ENCODE measurements at regions not wholly inside any gene's neighbourhood (a gene's known extent, or its start where the extent isn't known, plus 50 kb on each side); places are given as distances from the start of the nearest gene placed in this dataset.

DNA sequence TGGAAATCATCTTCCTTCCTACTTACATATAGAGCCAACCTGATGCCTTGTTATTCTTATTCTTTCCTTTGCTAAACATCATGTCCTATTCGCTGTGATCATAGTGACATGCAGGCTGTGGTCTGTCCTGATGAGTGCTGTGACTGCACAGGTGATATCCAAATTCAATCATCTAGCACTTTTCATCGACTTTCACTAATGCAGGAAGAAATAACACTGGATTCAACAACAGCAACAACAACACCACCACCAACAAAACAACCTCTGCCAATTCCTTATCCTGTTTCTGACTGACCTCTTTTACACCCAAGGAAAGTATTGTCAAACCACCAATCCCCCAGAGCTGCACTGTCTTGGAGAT is 203.2 kb upstream of the PHYHIPL start:
- ChIA-PET CTCF (no interaction called here), POLR2A (no interaction called here)
- no peak for TF ChIP-seq LEF1 (IDR thresholded peaks at IDR 0.05; ENCODE audit: borderline replicate concordance)
- DNase-seq (ENCODE audit: extremely low spot score) = no peak

DNA sequence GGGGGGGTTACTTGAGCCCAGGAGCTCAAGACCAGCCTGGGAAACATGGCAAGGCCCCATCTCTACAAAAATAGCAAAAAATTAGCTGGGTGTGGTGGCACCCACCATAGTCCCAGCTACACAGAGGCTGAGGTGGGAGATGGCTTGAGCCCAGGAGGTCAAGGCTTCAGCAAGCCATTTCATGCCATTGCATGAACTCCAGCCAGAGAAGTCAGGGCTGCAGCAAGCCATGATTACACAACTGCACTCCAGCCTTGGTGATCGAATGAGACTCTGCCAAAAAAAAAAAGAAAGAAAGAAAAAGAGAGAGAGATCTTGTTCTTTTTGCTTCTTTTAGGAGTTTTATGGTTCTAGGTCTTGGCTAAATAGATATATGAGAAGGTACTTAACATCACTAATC is 200.2 kb upstream of the PHYHIPL start:
- CTCF ChIA-PET = no interaction called here
- no peak for DNase-seq (ENCODE audit: extremely low spot score)
- TF ChIP-seq CTBP1 (IDR thresholded peaks at IDR 0.05; ENCODE audit: borderline replicate concordance) = no peak
- POLR2A ChIA-PET = no interaction called here

DNA sequence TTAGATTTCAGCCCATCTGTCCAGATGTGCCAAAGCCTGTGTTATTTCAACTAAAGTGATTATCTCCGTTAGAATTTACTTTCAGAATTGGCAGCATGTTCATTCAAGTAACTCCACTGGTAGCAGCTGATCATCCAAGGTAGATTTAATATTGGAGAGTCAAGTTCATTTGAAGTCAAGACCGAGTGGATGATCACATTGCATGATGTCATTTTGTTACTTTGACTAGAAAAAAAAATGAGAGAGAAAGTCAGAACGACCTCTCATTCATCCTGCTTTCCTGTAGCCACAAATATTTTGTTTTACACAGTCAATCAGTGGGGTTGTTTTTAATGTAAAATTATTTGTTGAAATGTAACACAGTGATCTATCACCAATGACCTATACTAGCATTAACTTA is 196.7 kb upstream of the PHYHIPL start:
- ChIA-PET POLR2A (no interaction called here), CTCF (no interaction called here)
- DNase-seq (ENCODE audit: extremely low spot score) = no peak
- no peak for TF ChIP-seq LEF1 (IDR thresholded peaks at IDR 0.05; ENCODE audit: borderline replicate concordance)
- TF ChIP-seq ELF4 (IDR thresholded peaks at IDR 0.05) = no peak
- TF ChIP-seq L3MBTL2 (conservative IDR thresholded peaks at IDR 0.05) = no peak

DNA sequence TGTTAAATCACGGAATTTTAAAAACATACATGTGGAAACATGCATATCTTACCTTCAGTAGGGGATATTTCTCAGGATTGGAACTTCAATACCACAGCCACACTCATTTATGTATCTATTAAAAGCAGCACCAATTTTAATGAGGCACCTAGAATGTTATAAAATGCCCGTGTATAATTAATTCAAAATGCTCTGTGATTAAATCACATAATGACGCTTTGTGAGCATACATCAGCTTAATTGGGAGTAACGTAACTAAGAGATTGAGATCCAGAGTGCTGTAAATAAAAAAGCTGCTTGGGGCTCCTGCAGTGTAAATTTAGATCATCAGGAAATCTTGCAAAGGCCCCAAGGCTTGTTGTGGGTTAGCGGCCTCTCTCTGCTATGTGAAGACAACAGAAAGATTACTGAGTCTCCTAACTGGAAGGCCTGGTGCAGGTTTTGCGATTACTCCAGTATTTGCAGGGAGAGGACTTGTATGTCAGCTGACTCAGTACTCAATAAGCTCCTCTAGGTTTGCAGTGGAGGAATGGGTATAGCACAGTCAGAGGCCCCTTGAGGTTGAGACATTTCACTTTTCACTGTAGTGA is 195.5 kb upstream of the PHYHIPL start:
- no peak for TF ChIP-seq FOXK2 (IDR thresholded peaks at IDR 0.05)
- TF ChIP-seq FOXA1 (IDR thresholded peaks at IDR 0.05) = no peak
- no peak for TF ChIP-seq NFRKB (IDR thresholded peaks at IDR 0.05)
- TF ChIP-seq ARNT (IDR thresholded peaks at IDR 0.05) = no peak
- no peak for TF ChIP-seq HDGF (IDR thresholded peaks at IDR 0.05; ENCODE audit: borderline replicate concordance)
- no peak for TF ChIP-seq CTBP1 (IDR thresholded peaks at IDR 0.05; ENCODE audit: borderline replicate concordance)
- no peak for TF ChIP-seq SP1 (IDR thresholded peaks at IDR 0.05)
- DNase-seq (ENCODE audit: extremely low spot score) = no peak
- ChIA-PET CTCF (no interaction called here), POLR2A (no interaction called here)

DNA sequence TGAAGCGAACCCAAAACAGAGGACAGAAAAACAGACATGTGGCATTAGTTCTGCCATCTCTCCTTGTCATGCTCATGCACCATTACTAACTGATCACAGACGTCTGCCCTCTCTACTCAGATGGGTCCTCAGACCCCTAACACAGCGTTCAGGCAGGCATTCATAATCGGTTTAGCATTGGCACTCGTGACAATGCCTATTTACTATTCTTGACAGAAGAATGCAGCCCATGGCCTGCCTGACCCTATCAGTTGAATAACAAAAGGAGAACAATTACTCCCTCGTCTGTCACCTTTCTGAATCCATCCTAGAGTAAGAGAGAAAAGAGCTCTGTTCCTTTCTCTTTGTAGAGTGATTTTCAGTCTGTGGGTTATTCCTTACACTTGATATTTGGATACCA is 194.6 kb upstream of the PHYHIPL start:
- CTCF ChIA-PET = no interaction called here
- TF ChIP-seq CTBP1 (IDR thresholded peaks at IDR 0.05; ENCODE audit: borderline replicate concordance) (no peak), HDGF (IDR thresholded peaks at IDR 0.05; ENCODE audit: borderline replicate concordance) (no peak), NFRKB (IDR thresholded peaks at IDR 0.05) (no peak)
- POLR2A ChIA-PET = no interaction called here
- DNase-seq (ENCODE audit: extremely low spot score) = no peak

DNA sequence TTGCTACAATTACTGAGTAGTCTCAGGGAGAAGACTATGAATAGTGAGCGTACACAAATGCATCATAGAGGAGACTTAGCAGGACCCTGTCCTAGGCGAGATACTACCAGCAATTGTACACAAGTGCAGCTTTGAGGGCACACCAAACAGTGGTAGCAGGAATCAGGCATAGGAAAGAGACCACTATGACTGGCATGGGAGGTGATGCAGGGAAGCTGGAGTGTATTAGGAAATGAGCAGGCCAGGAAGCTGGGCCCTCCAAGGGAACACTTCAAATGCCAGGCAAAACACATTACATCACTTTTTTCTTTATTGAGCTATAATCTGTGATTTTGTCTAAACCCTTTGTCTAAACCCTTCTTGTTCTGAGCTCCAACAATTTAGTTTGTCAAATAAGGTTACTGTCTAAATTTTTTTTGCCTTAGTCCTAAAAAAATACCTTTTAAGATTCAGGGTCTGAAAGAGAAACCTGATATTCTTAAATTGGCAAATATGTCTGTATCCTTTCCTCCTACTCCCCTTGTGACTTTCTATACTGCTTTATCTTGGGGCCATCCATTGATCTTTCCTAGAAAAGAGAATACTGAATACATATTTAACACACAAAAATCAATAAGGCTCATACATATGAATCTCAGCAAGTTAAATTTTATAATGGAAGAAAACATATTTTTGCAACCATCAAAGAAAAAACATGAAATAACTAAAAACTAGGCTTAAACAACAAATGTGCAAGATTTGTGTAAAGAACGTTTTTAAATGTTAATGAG is 193.8 kb upstream of the PHYHIPL start:
- ChIA-PET CTCF (no interaction called here), POLR2A (no interaction called here)
- TF ChIP-seq, protein P1, sequence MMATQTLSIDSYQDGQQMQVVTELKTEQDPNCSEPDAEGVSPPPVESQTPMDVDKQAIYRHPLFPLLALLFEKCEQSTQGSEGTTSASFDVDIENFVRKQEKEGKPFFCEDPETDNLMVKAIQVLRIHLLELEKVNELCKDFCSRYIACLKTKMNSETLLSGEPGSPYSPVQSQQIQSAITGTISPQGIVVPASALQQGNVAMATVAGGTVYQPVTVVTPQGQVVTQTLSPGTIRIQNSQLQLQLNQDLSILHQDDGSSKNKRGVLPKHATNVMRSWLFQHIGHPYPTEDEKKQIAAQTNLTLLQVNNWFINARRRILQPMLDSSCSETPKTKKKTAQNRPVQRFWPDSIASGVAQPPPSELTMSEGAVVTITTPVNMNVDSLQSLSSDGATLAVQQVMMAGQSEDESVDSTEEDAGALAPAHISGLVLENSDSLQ (IDR thresholded peaks at IDR 0.05) = no peak
- TF ChIP-seq HDGF (IDR thresholded peaks at IDR 0.05; ENCODE audit: borderline replicate concordance) = no peak
- no peak for TF ChIP-seq NFRKB (IDR thresholded peaks at IDR 0.05)
- no peak for TF ChIP-seq SUZ12 (IDR thresholded peaks at IDR 0.05)
- TF ChIP-seq FOXM1 (IDR thresholded peaks at IDR 0.05; ENCODE audit: borderline replicate concordance) = no peak
- no peak for TF ChIP-seq ELF4 (IDR thresholded peaks at IDR 0.05)
- TF ChIP-seq LEF1 (IDR thresholded peaks at IDR 0.05; ENCODE audit: borderline replicate concordance) = no peak
- no peak for TF ChIP-seq L3MBTL2 (conservative IDR thresholded peaks at IDR 0.05)
- TF ChIP-seq FOXA1 (IDR thresholded peaks at IDR 0.05) = no peak
- no peak for TF ChIP-seq BHLHE40 (IDR thresholded peaks at IDR 0.05; ENCODE audit: borderline replicate concordance)
- no peak for TF ChIP-seq TARDBP (IDR thresholded peaks at IDR 0.05)
- no peak for TF ChIP-seq ZNF384 (IDR thresholded peaks at IDR 0.05)
- TF ChIP-seq CTBP1 (IDR thresholded peaks at IDR 0.05; ENCODE audit: borderline replicate concordance) = no peak
- TF ChIP-seq SP1 (IDR thresholded peaks at IDR 0.05) = no peak
- no peak for TF ChIP-seq FOXK2 (IDR thresholded peaks at IDR 0.05)
- no peak for TF ChIP-seq ARNT (IDR thresholded peaks at IDR 0.05)
- DNase-seq (ENCODE audit: extremely low spot score) = no peak

DNA sequence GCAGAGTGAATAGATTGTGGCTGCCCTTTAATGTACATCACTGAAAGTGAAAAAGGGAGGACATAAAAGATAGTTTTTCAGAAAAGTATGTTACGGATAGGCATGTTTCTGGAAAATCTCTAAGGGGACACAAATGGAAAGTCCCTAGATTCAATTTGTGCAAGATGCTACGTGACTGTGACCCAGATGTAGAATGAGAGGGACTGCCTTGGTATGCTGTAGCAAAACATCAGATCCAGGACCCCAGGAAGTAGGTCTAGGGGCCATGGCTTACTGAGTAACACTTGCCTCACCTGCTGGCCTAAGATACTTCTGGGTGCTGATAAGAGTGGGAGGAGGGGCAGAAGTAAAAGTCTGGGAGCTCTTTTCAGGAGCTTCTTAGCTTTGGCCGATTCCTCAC is 191.2 kb upstream of the PHYHIPL start:
- no peak for DNase-seq (ENCODE audit: extremely low spot score)
- CTCF ChIA-PET = no interaction called here
- POLR2A ChIA-PET = no interaction called here
- no peak for TF ChIP-seq L3MBTL2 (conservative IDR thresholded peaks at IDR 0.05)
- TF ChIP-seq TARDBP (IDR thresholded peaks at IDR 0.05) = no peak
- TF ChIP-seq ARNT (IDR thresholded peaks at IDR 0.05) = no peak
- no peak for TF ChIP-seq SUZ12 (IDR thresholded peaks at IDR 0.05)
- TF ChIP-seq, protein P1 (IDR thresholded peaks at IDR 0.05) = no peak
- no peak for TF ChIP-seq FOXK2 (IDR thresholded peaks at IDR 0.05)

DNA sequence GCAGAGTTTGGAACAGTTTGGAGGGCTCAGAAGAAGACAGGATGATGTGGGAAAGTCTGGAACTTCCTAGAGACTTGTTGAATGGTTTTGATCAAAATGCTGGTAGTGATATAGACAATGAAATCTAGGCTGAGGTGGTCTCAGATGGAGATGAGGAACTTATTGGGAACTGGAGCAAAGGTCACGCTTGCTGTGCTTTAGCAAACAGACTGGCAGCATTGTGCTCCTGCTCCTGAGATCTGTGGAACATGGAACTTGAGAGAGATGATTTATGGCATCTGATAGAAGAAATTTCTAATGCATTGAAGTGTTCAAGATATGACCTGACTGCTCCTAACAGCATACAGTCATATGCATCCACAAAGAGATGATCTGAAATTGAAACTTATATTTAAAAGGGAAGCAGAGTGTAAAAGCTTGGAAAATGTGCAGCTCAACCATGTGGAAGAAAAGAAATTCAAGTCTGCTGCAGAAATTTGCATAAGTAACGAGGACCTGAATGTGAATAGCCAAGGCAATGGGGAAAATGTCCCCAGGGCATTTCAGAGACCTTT is 186.9 kb upstream of the PHYHIPL start:
- POLR2A ChIA-PET = no interaction called here
- no peak for DNase-seq (ENCODE audit: extremely low spot score)
- CTCF ChIA-PET = no interaction called here
- TF ChIP-seq FOXK2 (IDR thresholded peaks at IDR 0.05) = no peak
- no peak for TF ChIP-seq ELF4 (IDR thresholded peaks at IDR 0.05)
- no peak for TF ChIP-seq CTBP1 (IDR thresholded peaks at IDR 0.05; ENCODE audit: borderline replicate concordance)
- TF ChIP-seq SUZ12 (IDR thresholded peaks at IDR 0.05) = no peak
- no peak for TF ChIP-seq BHLHE40 (IDR thresholded peaks at IDR 0.05; ENCODE audit: borderline replicate concordance)
- no peak for TF ChIP-seq SP1 (IDR thresholded peaks at IDR 0.05)
- TF ChIP-seq HDGF (IDR thresholded peaks at IDR 0.05; ENCODE audit: borderline replicate concordance) = no peak
- no peak for TF ChIP-seq ARNT (IDR thresholded peaks at IDR 0.05)
- no peak for TF ChIP-seq ZNF384 (IDR thresholded peaks at IDR 0.05)
- TF ChIP-seq L3MBTL2 (conservative IDR thresholded peaks at IDR 0.05) = no peak
- no peak for TF ChIP-seq FOXA1 (IDR thresholded peaks at IDR 0.05)
- TF ChIP-seq LEF1 (IDR thresholded peaks at IDR 0.05; ENCODE audit: borderline replicate concordance) = no peak
